Sigmoid colon (tissue), 6 donors: ENCODE measurements at regions not wholly inside any gene's neighbourhood (a gene's known extent, or its start where the extent isn't known, plus 50 kb on each side); places are given as distances from the start of the nearest gene placed in this dataset.

ENCODE experiments used
- DNase-seq: peaks from one replicate; pipeline ENCODE4 v3.0.0-alpha.2; 2019
- H3K27ac ChIP-seq, 4 donors: fragments of 200-600 bp; sonication (generic); one replicate each; pipeline ENCODE4 v1.5.1; 2016 to 2019; ENCODE audit warnings: mild to moderate bottlenecking in 1 of 4
- H3K27me3 ChIP-seq, 3 donors: fragments of 200-600 bp; sonication (generic); one replicate each; pipeline ENCODE4 v1.5.1; 2019; ENCODE audit warnings: mild to moderate bottlenecking in 1 of 3
- H3K36me3 ChIP-seq, 4 donors: fragments of 200-600 bp; sonication (generic); one replicate each; pipeline ENCODE4 v1.5.1; 2016 to 2019
- H3K4me1 ChIP-seq, 4 donors: fragments of 200-600 bp; sonication (generic); one replicate each; pipeline ENCODE4 v1.5.1; 2017 to 2019
- H3K4me3 ChIP-seq, 4 donors: fragments of 200-600 bp; sonication (generic); one replicate each; pipeline ENCODE4 v1.5.1; 2017 to 2019; ENCODE audit warnings: mild to moderate bottlenecking in 2 of 4, moderate library complexity in 1 of 4
- H3K9me3 ChIP-seq, 4 donors: fragments of 200-600 bp in 3 of 4; sonication (generic) in 3 of 4; one replicate each; pipeline versions ENCODE4 v1.5.1 to v1.6.1; 2013 to 2019
- EP300 ChIP-seq, 4 donors: sonication (generic); formaldehyde crosslinking; IDR thresholded peaks; one replicate each; pipeline ENCODE4 v1.6.1; 2017; ENCODE audit warnings: antibody characterized with exemption in 4 of 4
- POLR2A ChIP-seq, 2 donors: fragments of 450-650 bp; IDR thresholded peaks; one replicate each; pipeline ENCODE4 v1.6.1; 2016; ENCODE audit warnings: antibody characterized with exemption in 2 of 2, mild to moderate bottlenecking in 2 of 2, moderate library complexity in 2 of 2
- POLR2AphosphoS5 ChIP-seq, 4 donors: sonication (generic); formaldehyde crosslinking; IDR thresholded peaks; one replicate each; pipeline ENCODE4 v1.6.1; 2017; ENCODE audit warnings: antibody characterized with exemption in 4 of 4
- WGBS, 2 donors: extraction: QIAGEN DNeasy Blood & Tissue Kit; methylation state at CpG; one replicate each; pipeline ENCODE4 v1.1.7; 2013; 5-methylcytosine and 5-hydroxymethylcytosine counted together
- intact Hi-C: fragments of 100-400 bp; cut with DNase I; formaldehyde crosslinking; loops from one replicate; pipeline ENCODE4 v1.15.1; 2023
- TF ChIP-seq, protein P1 (sequence below), 4 experiments: fragments of 450-650 bp in 3 of 4; fragments of 200-600 bp in 1 of 4; IDR thresholded peaks; one replicate each; pipeline ENCODE4 v1.5.1; 2016 to 2019; ENCODE audit warnings: antibody characterized with exemption in 4 of 4, mild to moderate bottlenecking in 3 of 4, moderate library complexity in 2 of 4
- donor health status: healthy with polysubstance abuse.
- donor health status: healthy.

DNA sequence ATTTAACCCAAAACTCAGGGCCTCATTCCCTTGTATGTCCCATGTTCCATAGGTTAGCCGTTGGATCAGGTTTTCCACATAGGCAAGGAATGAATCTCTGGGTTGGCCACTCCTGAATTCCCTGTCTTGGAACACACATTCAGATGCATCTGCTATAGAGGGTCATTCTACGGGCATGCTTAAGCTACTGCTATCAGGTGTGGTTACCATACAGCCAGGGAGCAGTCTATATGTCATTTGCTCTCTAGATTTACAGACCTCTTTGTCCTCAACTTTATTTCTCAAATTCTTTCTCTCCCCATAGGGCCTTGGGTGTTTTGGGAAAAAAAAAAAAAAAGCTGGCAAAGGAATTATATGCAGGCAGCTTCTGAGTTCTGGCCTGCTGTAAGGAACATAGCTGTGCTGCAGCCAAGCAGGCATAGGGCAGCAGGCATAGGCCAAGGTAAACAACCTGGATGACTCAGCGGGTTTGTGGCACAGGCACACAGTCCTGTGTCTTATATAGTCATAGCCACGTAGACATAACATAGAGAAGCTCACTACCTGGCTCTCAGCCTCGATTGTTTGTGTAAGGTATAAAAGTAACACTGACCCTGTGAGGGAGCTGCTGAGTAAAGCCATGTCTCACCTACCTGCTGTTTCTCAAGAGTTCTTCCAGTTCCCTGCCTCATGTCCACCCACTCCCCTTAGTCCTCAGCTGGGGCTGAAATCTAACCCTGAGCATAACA lies 141.5 kb downstream of the OSTF1 start:
- Histone ChIP-seq H3K36me3 (no peaks in the 10 kb centered on the region), H3K27ac (peak overlapping the region; percentile 38 to 72 (median 50)), H3K4me1 (peaks cover 0 to 38% (median 20%) of the 10 kb centered on the region in 4 donors), H3K4me3 (no peak overlapping the region), H3K27me3 (no peaks in the 10 kb centered on the region), H3K9me3 (peaks cover 0 to 7% (median 0%) of the 10 kb centered on the region in 4 donors)
- intact Hi-C loops = no loop called here
- WGBS, 2 donors = 31 to 57% methylated on average over 5 of the region's 5 CpGs
- TF ChIP-seq POLR2AphosphoS5 (IDR thresholded peaks at IDR 0.05) (peak; percentile 9 to 42 (median 24)), EP300 (IDR thresholded peaks at IDR 0.05) (no peak)
- peak; percentile 73 for DNase-seq

DNA sequence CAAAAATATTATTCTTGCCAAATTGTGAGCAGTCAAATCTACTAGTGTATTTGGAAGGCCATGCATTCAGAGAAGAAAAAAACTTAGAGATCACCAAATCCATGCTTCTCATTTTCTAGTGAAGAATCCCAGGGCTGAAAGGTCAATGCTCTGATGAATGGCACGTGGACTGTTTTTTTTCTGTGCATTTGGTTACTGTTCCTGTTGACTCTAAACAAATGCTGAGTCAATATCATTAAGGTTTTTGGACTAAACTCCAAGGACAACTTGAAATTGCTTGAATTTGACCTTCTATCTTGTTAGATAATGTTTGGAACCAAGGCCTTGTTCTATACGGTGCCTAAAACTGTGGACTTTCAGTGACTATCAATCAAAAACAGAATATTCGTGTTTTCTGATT lies 142.2 kb downstream of the OSTF1 start:
- intact Hi-C loops = no loop called here
- no peaks in the 10 kb centered on the region for H3K27me3 ChIP-seq

DNA sequence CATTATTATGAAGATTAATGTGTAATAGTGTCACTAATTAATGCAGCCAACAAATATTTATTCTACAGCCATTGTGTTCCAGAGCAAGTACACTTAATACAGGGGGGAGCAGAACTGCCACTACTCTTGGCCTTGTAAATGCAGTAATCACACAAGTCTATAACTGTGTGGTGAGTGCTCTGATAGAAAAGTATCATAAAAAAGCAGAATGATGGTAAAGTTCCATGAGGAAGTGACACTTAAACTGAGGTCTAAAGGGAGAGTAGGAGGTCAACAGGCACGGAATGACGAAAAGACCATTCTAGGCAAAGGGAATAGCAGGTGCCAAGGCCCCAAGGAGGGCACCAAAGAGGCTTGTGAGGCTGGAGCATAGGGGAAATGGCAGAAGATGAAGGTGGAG lies 142.9 kb downstream of the OSTF1 start:
- Histone ChIP-seq H3K27ac (peak overlapping the region in 1 of 4 donors; percentile 39), H3K4me1 (peaks cover 0 to 38% (median 20%) of the 10 kb centered on the region in 4 donors), H3K27me3 (no peaks in the 10 kb centered on the region), H3K4me3 (no peak overlapping the region), H3K9me3 (peaks cover 0 to 7% (median 0%) of the 10 kb centered on the region in 4 donors), H3K36me3 (no peaks in the 10 kb centered on the region)
- intact Hi-C loops = no loop called here
- no peak for TF ChIP-seq EP300 (IDR thresholded peaks at IDR 0.05)
- TF ChIP-seq POLR2A (IDR thresholded peaks at IDR 0.05) = no peak
- TF ChIP-seq, protein P1, sequence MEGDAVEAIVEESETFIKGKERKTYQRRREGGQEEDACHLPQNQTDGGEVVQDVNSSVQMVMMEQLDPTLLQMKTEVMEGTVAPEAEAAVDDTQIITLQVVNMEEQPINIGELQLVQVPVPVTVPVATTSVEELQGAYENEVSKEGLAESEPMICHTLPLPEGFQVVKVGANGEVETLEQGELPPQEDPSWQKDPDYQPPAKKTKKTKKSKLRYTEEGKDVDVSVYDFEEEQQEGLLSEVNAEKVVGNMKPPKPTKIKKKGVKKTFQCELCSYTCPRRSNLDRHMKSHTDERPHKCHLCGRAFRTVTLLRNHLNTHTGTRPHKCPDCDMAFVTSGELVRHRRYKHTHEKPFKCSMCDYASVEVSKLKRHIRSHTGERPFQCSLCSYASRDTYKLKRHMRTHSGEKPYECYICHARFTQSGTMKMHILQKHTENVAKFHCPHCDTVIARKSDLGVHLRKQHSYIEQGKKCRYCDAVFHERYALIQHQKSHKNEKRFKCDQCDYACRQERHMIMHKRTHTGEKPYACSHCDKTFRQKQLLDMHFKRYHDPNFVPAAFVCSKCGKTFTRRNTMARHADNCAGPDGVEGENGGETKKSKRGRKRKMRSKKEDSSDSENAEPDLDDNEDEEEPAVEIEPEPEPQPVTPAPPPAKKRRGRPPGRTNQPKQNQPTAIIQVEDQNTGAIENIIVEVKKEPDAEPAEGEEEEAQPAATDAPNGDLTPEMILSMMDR (IDR thresholded peaks at IDR 0.05) = no peak
- TF ChIP-seq POLR2AphosphoS5 (IDR thresholded peaks at IDR 0.05) = no peak
- WGBS, 2 donors = 15 to 60% methylated on average over 2 of the region's 2 CpGs
- no peak for DNase-seq

More for the DNA sequence above, 142.2 kb downstream of the OSTF1 start:
- Histone ChIP-seq H3K36me3 (no peaks in the 10 kb centered on the region), H3K9me3 (peaks cover 0 to 7% (median 0%) of the 10 kb centered on the region in 4 donors), H3K4me1 (peaks cover 0 to 38% (median 20%) of the 10 kb centered on the region in 4 donors), H3K27ac (peak overlapping the region in 3 of 4 donors; percentile 38 to 72 (median 39)), H3K4me3 (no peak overlapping the region)
- DNase-seq = no peak
- WGBS, 2 donors = 32 to 79% methylated on average over 3 of the region's 3 CpGs
- TF ChIP-seq EP300 (IDR thresholded peaks at IDR 0.05) (no peak), POLR2AphosphoS5 (IDR thresholded peaks at IDR 0.05) (no peak), POLR2A (IDR thresholded peaks at IDR 0.05) (no peak)
- TF ChIP-seq, protein P1 (IDR thresholded peaks at IDR 0.05) = no peak

DNA sequence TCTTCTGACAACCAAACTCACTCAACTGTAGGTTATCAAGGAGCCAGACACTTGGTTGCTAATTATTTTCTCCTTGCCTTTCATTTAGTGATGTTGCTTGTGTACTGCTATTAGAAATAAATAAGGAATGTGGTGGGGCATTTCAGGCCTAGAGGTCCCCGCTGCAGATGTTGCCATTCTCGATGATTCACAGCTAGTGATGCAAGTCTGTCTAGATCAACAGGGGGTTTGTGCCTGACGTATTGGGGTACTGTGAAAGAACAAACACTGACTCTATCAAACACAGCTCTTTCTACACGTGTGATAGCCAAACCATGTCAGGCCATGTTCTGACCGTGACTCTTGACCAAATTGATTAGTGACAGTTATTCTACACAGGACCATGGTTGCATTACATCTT lies 144.7 kb downstream of the OSTF1 start:
- TF ChIP-seq POLR2AphosphoS5 (IDR thresholded peaks at IDR 0.05) = no peak
- TF ChIP-seq POLR2A (IDR thresholded peaks at IDR 0.05) = no peak
- no peak for TF ChIP-seq EP300 (IDR thresholded peaks at IDR 0.05)
- intact Hi-C loops = no loop called here
- Histone ChIP-seq H3K4me3 (no peak overlapping the region), H3K4me1 (peaks cover 0 to 35% (median 17%) of the 10 kb centered on the region in 4 donors), H3K9me3 (no peaks in the 10 kb centered on the region), H3K27ac (peak overlapping the region in 1 of 4 donors; percentile 14), H3K36me3 (no peaks in the 10 kb centered on the region), H3K27me3 (no peaks in the 10 kb centered on the region)
- DNase-seq = no peak
- 89 to 94% methylated on average over 5 of the region's 5 CpGs for WGBS, 2 donors

DNA sequence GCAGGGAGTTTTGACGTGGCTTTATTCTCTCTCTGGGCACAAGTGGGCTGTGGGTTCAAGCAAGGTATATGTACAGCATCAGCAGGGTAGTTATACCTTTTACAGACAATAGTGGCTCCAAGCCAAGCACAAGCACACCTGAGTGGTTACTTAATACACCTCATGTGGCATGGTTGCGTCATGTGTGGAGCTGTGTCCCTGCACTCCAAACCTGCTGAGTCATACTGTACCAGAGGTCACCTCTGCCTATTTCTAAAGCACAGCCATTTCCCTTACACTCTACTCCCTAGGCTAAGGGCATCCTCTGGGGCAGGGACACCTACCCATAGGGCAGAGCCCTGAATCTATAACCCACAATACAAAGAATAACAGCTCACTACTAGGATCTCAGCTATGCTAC lies 147.3 kb downstream of the OSTF1 start:
- Histone ChIP-seq H3K4me1 (peaks cover 0 to 8% (median 1%) of the 10 kb centered on the region in 4 donors), H3K9me3 (no peaks in the 10 kb centered on the region), H3K36me3 (no peaks in the 10 kb centered on the region), H3K4me3 (no peak overlapping the region), H3K27ac (no peak overlapping the region), H3K27me3 (no peaks in the 10 kb centered on the region)
- intact Hi-C loops = no loop called here
- no peak for DNase-seq
- WGBS, 2 donors = 92 to 97% methylated on average over 2 of the region's 2 CpGs
- TF ChIP-seq POLR2A (IDR thresholded peaks at IDR 0.05) (no peak), EP300 (IDR thresholded peaks at IDR 0.05) (no peak), POLR2AphosphoS5 (IDR thresholded peaks at IDR 0.05) (no peak)
- TF ChIP-seq, protein P1 (IDR thresholded peaks at IDR 0.05) = no peak
